Activated CD8-positive, alpha-beta T cell treated with anti-CD3 and anti-CD28 coated beads, Interleukin-2, amount 10 ng/mL, durations not matched to agents 7 days and 5 days (primary cell): ENCODE measurements at regions not wholly inside any gene's neighbourhood (a gene's known extent, or its start where the extent isn't known, plus 50 kb on each side); places are given as distances from the start of the nearest gene placed in this dataset.

Source experiments
- ATAC-seq: fragments of 150-1000 bp; cut with Tn5 transposase; one replicate; pipeline ENCODE4 v1.10.0; 2021; ENCODE audit warnings: moderate library complexity
- CTCF ChIA-PET: fragments of 350-600 bp; sonication (Branson Sonifier 250); formaldehyde crosslinking; loops from one replicate; lab custom pipeline; 2021; ENCODE audit warnings: antibody characterized with exemption; lab: Charles Lee
- POLR2A ChIA-PET: fragments of 350-600 bp; sonication (Branson Sonifier 250); formaldehyde crosslinking; loops from one replicate; lab custom pipeline; 2021; ENCODE audit warnings: antibody characterized with exemption; lab: Charles Lee
- DNase-seq: peaks from one replicate; pipeline ENCODE4 v3.0.0-alpha.2; 2020
- H3K27ac Mint-ChIP-seq: one replicate; pipeline ENCODE4 v1.8.0; 2021; ENCODE audit warnings: mild to moderate bottlenecking, mixed read lengths
- H3K27me3 Mint-ChIP-seq: one replicate; pipeline ENCODE4 v1.8.0; 2021; ENCODE audit warnings: low read depth, mixed read lengths
- H3K36me3 Mint-ChIP-seq: one replicate; pipeline ENCODE4 v1.8.0; 2021; ENCODE audit warnings: low read depth, mixed read lengths
- H3K4me1 Mint-ChIP-seq: one replicate; pipeline ENCODE4 v1.8.0; 2021; ENCODE audit warnings: low read depth, mixed read lengths
- H3K4me3 Mint-ChIP-seq: one replicate; pipeline ENCODE4 v1.8.0; 2021; ENCODE audit warnings: mild to moderate bottlenecking, mixed read lengths
- H3K9me3 Mint-ChIP-seq: one replicate; pipeline ENCODE4 v1.8.0; 2022; ENCODE audit warnings: mixed read lengths; ENCODE audit not compliant: insufficient read depth

GRCh38 chr1:47630346-47630745 lies 192.5 kb downstream of the FOXD2 start:
- CTCF ChIA-PET, result interaction anchor here (1.7 kb wide), 1 partner anchor 80 kb away, joined by 4 read pairs; no protein-coding TSS in a partner anchor
- no peaks in the 10 kb centered on the region for H3K9me3 Mint-ChIP-seq
- peaks cover under 1% of the 10 kb centered on the region for H3K27me3 Mint-ChIP-seq
- H3K27ac Mint-ChIP-seq, result no peak overlapping the region
- POLR2A ChIA-PET, result no interaction called here
- H3K36me3 Mint-ChIP-seq, result no peaks in the 10 kb centered on the region
- no peak overlapping the region for H3K4me3 Mint-ChIP-seq
- ATAC-seq (no peak), DNase-seq (no peak)
- H3K4me1 Mint-ChIP-seq, result no peaks in the 10 kb centered on the region

- no peaks in the 10 kb centered on the region for H3K27me3 Mint-ChIP-seq
- no peaks in the 10 kb centered on the region for H3K36me3 Mint-ChIP-seq
- no peak for DNase-seq
- POLR2A ChIA-PET, result no interaction called here
- no peak overlapping the region for H3K4me3 Mint-ChIP-seq
- no peaks in the 10 kb centered on the region for H3K4me1 Mint-ChIP-seq
- ATAC-seq, result no peak
- no peaks in the 10 kb centered on the region for H3K9me3 Mint-ChIP-seq
- H3K27ac Mint-ChIP-seq, result no peak overlapping the region
- CTCF ChIA-PET, result interaction anchor here (1.7 kb wide), 1 partner anchor 79 kb away, joined by 4 read pairs; no protein-coding TSS in a partner anchor
These were observed 193.7 kb downstream of the FOXD2 start for GRCh38 chr1:47631411-47631995.

DNA sequence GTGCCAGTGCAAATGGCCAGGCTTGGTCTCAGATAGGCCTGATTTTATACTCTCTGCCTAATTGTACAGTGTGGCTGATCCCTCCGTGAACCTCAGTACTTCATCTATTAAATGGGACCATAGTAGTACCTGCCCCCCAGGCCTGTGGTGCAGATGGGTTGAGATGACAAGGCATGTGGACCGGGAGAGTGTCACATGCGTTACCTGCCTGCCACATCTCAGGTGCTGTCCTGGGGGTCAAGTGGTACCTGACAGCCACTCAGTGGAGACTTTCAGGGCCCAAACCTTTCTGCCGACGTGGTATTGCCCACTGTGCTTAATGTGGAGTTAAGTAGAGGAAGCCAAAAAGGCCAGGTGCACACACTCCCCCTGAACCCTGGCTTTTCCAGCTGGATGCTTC lies 197.3 kb downstream of the FOXD2 start:
- ATAC-seq, result no peak
- Mint-ChIP-seq H3K27me3 (peaks cover 3% of the 10 kb centered on the region), H3K9me3 (no peaks in the 10 kb centered on the region), H3K36me3 (no peaks in the 10 kb centered on the region), H3K4me1 (no peaks in the 10 kb centered on the region), H3K4me3 (no peak overlapping the region), H3K27ac (no peak overlapping the region)
- ChIA-PET POLR2A (no interaction called here), CTCF (no interaction called here)
- no peak for DNase-seq

DNA sequence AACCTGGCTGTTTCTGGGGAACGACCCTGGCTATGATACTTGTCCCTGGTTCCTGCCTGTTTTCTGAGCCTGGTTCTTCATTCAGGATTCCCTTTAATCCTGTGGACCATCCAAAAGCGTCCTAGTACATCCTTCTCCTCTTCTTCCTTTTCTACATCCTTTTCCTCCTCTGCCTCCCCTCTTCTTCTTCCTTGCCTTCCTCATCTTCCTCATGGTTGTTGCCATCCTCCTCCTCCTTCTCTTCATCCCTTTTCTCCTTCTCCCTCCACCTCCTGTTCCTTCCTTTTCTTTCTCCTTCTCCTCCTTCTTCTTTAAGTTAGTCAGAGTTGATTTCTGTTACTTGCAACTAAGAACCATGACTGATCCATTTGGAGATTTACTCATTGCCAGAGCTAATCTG lies 197.8 kb downstream of the FOXD2 start:
- Mint-ChIP-seq H3K4me3 (no peak overlapping the region), H3K36me3 (no peaks in the 10 kb centered on the region), H3K4me1 (no peaks in the 10 kb centered on the region), H3K27me3 (peaks cover 3% of the 10 kb centered on the region), H3K27ac (no peak overlapping the region), H3K9me3 (no peaks in the 10 kb centered on the region)
- DNase-seq (no peak), ATAC-seq (no peak)
- ChIA-PET CTCF (no interaction called here), POLR2A (no interaction called here)

GRCh38 chr1:47637111-47637685 lies 199.4 kb downstream of the FOXD2 start:
- CTCF ChIA-PET, result interaction anchor here (1.0 kb wide), 1 partner anchor 456 kb away, joined by 3 read pairs; no protein-coding TSS in a partner anchor
- Mint-ChIP-seq H3K4me1 (no peaks in the 10 kb centered on the region), H3K9me3 (no peaks in the 10 kb centered on the region), H3K36me3 (no peaks in the 10 kb centered on the region), H3K4me3 (no peak overlapping the region), H3K27ac (no peak overlapping the region), H3K27me3 (peaks cover 3% of the 10 kb centered on the region)
- DNase-seq, result no peak
- POLR2A ChIA-PET, result no interaction called here
- ATAC-seq, result no peak

- ATAC-seq (no peak), DNase-seq (no peak)
- Mint-ChIP-seq H3K4me3 (no peak overlapping the region), H3K4me1 (no peaks in the 10 kb centered on the region), H3K27ac (no peak overlapping the region), H3K9me3 (no peaks in the 10 kb centered on the region), H3K27me3 (peaks cover 3% of the 10 kb centered on the region), H3K36me3 (no peaks in the 10 kb centered on the region)
- ChIA-PET CTCF (no interaction called here), POLR2A (no interaction called here)
These were observed 200.4 kb downstream of the FOXD2 start for GRCh38 chr1:47638240-47638639.

DNA sequence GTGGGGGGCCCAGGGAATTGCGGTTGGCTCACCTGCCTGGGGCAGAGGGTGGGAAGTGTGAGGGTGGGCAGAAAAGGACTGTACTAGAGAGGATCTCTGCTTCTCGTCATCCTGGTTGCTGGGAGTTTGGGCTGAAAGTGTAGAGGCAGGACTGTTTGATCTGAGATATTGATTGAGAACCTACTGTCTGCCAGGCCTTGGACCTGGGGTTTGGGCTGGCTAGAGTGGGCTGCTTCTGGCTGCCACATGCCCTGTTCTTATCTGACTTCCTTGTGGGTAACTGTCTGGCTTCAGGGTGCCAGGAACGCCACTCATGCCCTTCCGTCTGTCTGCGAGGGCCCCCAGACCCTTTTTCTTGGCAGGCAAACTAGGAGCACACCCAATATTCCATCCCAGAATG lies 200.9 kb downstream of the FOXD2 start:
- ChIA-PET CTCF (no interaction called here), POLR2A (no interaction called here)
- Mint-ChIP-seq H3K4me3 (no peak overlapping the region), H3K9me3 (no peaks in the 10 kb centered on the region), H3K27ac (no peak overlapping the region), H3K27me3 (peaks cover 3% of the 10 kb centered on the region), H3K4me1 (no peaks in the 10 kb centered on the region), H3K36me3 (no peaks in the 10 kb centered on the region)
- DNase-seq, result no peak
- ATAC-seq, result no peak

DNA sequence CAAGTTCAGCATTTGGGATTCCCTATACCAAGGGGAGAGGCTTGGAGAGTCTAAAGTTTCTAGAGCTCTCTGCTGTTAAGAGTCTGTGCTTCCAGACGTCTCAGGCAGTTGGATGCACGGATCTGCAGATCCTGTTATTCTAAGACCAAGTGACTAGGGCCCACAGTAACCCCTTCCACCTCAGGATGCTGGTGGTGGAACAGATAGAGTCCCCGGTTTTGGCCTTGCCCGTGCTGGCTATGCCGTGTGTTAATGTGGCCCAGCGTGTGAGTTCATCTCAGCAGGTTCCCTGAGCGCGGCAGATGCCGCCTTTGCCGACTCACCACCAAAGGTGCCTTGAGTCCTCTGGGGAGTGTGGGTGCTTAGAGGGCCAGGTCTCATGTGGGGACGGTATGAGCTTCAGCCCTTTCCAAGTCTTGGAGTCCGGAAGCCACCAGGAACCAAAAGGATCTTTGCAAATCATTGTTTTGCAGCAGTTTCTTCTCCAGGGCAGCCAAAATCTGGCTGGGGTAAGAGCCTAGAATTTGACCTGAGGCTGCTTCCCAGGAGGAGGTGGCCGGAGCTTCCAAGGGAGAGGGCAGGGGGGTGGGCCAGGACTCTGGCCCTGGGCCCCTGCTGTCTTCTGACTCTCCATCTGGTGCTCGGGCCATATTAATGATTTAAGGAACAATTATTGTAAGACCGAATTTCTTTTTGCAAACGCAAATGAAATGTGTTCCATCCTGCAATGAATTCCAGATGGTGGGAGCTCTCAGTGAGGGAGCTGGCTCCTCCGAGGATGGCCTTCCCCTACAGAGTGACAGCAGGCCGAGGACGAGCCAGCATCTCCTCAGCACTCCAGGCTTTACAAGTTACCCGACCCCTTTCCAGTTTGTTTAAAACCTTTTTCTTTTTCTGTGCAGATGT lies 205.7 kb downstream of the FOXD2 start:
- Mint-ChIP-seq H3K9me3 (no peaks in the 10 kb centered on the region), H3K4me3 (no peak overlapping the region), H3K36me3 (no peaks in the 10 kb centered on the region), H3K4me1 (no peaks in the 10 kb centered on the region), H3K27ac (no peak overlapping the region), H3K27me3 (peaks cover 17% of the 10 kb centered on the region)
- ChIA-PET CTCF (no interaction called here), POLR2A (no interaction called here)
- DNase-seq (no peak), ATAC-seq (no peak)

GRCh38 chr1:47644212-47644573 lies 206.3 kb downstream of the FOXD2 start:
- peaks cover 21% of the 10 kb centered on the region for H3K27me3 Mint-ChIP-seq
- ATAC-seq, result no peak
- ChIA-PET CTCF (no interaction called here), POLR2A (no interaction called here)
- H3K4me1 Mint-ChIP-seq, result no peaks in the 10 kb centered on the region
- DNase-seq, result no peak
- H3K27ac Mint-ChIP-seq, result no peak overlapping the region
- no peak overlapping the region for H3K4me3 Mint-ChIP-seq
- H3K36me3 Mint-ChIP-seq, result no peaks in the 10 kb centered on the region
- no peaks in the 10 kb centered on the region for H3K9me3 Mint-ChIP-seq

GRCh38 chr1:47645151-47645550 lies 207.3 kb downstream of the FOXD2 start:
- ATAC-seq (no peak), DNase-seq (no peak)
- H3K9me3 Mint-ChIP-seq, result no peaks in the 10 kb centered on the region
- H3K27me3 Mint-ChIP-seq, result peaks cover 18% of the 10 kb centered on the region
- no peaks in the 10 kb centered on the region for H3K4me1 Mint-ChIP-seq
- H3K36me3 Mint-ChIP-seq, result no peaks in the 10 kb centered on the region
- ChIA-PET CTCF (interaction anchor here (0.9 kb wide), 1 partner anchor 81 kb away, joined by 3 read pairs; no protein-coding TSS in a partner anchor), POLR2A (no interaction called here)
- no peak overlapping the region for H3K27ac Mint-ChIP-seq
- no peak overlapping the region for H3K4me3 Mint-ChIP-seq

DNA sequence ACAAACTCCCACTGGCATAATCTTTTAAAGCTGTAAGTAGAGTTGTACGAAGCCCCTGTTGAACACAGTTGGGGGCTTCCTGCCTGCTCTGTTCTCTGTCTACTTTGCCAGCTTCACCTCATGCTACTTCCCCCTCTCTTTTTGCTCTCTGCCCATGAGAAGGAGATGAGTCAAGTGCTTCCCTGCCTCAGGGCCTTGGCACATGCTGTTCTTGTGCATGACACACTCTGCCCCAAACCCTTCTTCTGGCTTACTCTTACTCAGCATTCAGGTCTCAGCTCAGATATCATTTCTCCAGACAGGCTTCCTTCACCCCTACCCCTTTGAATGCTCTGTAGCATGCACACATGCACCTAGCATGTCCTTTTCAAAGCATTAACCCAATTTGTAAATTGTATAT lies 208.8 kb downstream of the FOXD2 start:
- Mint-ChIP-seq H3K4me1 (no peaks in the 10 kb centered on the region), H3K27me3 (peaks cover 18% of the 10 kb centered on the region), H3K4me3 (no peak overlapping the region), H3K27ac (no peak overlapping the region), H3K36me3 (no peaks in the 10 kb centered on the region), H3K9me3 (no peaks in the 10 kb centered on the region)
- ChIA-PET CTCF (no interaction called here), POLR2A (no interaction called here)
- ATAC-seq (no peak), DNase-seq (no peak)

- ATAC-seq (no peak), DNase-seq (no peak)
- Mint-ChIP-seq H3K27ac (no peak overlapping the region), H3K4me1 (no peaks in the 10 kb centered on the region), H3K27me3 (peaks cover 18% of the 10 kb centered on the region), H3K4me3 (no peak overlapping the region), H3K36me3 (no peaks in the 10 kb centered on the region), H3K9me3 (no peaks in the 10 kb centered on the region)
- POLR2A ChIA-PET, result no interaction called here
- CTCF ChIA-PET, result no interaction called here
These were observed 209.5 kb downstream of the FOXD2 start for GRCh38 chr1:47647327-47647845.
